Prostate gland (tissue), 2 donors: ENCODE measurements at regions not wholly inside any gene's neighbourhood (a gene's known extent, or its start where the extent isn't known, plus 50 kb on each side); places are given as distances from the start of the nearest gene placed in this dataset.

Source experiments
- DNase-seq: peaks from one replicate; pipeline ENCODE4 v3.0.0-alpha.2; 2019; ENCODE audit warnings: low spot score
- H3K27ac ChIP-seq, 2 donors: fragments of 200-600 bp; sonication (generic); 2 replicates each; pipeline ENCODE4 v1.5.1; 2017 to 2019
- H3K27me3 ChIP-seq: fragments of 200-600 bp; sonication (generic); replicated peaks from 2 replicates; pipeline ENCODE4 v1.5.1; 2019; ENCODE audit not compliant: insufficient read depth
- H3K36me3 ChIP-seq, 2 donors: fragments of 200-600 bp; sonication (generic); 1 replicate in 1 of 2; 2 replicates in 1 of 2; pipeline versions ENCODE4 v1.5.1 to v1.8.1; 2017 to 2019
- H3K4me1 ChIP-seq: fragments of 200-600 bp; sonication (generic); replicated peaks from 2 replicates; pipeline ENCODE4 v1.5.1; 2019
- H3K4me3 ChIP-seq, 2 donors: fragments of 200-600 bp; sonication (generic); 2 replicates each; pipeline ENCODE4 v1.5.1; 2017 to 2019
- H3K9me3 ChIP-seq: fragments of 200-600 bp; sonication (generic); 2 replicates; pipeline ENCODE4 v1.5.1; 2017
- CTCF ChIP-seq, 4 experiments: fragments of 200-600 bp in 2 of 4; fragments of 450-650 bp in 2 of 4; sonication (generic) in 2 of 4; IDR thresholded peaks; 1 replicate in 3 of 4; 2 replicates in 1 of 4; pipeline ENCODE4 v1.5.1; 2016 to 2019; ENCODE audit warnings: antibody characterized with exemption in 4 of 4, mild to moderate bottlenecking in 2 of 4, moderate library complexity in 2 of 4
- POLR2A ChIP-seq: fragments of 450-650 bp; IDR thresholded peaks from one replicate; pipeline ENCODE4 v1.6.1; 2016; ENCODE audit warnings: antibody characterized with exemption, mild to moderate bottlenecking
- POLR2AphosphoS5 ChIP-seq: sonication (generic); formaldehyde crosslinking; IDR thresholded peaks from one replicate; pipeline ENCODE4 v1.6.1; 2017; ENCODE audit warnings: antibody characterized with exemption
- WGBS: methylation state at CpG from one replicate; pipeline ENCODE4 v1.1.5; 2018; 5-methylcytosine and 5-hydroxymethylcytosine counted together
- intact Hi-C: fragments of 100-400 bp; cut with DNase I; formaldehyde crosslinking; loops from one replicate; pipeline ENCODE4 v1.14.2; 2022

- Histone ChIP-seq H3K27me3 (no peaks in the 10 kb centered on the region), H3K9me3 (no peaks in the 10 kb centered on the region), H3K27ac (no peak overlapping the region), H3K36me3 (no peaks in the 10 kb centered on the region), H3K4me1 (no peaks in the 10 kb centered on the region), H3K4me3 (no peak overlapping the region)
- intact Hi-C loops, result no loop called here
- no peak for DNase-seq
- 79% methylated on average over 6 of the region's 6 CpGs for WGBS
- no peak for TF ChIP-seq CTCF (IDR thresholded peaks at IDR 0.05)
- no peak for TF ChIP-seq POLR2A
- TF ChIP-seq POLR2AphosphoS5, result no peak
Observed at GRCh38 chr2:194621945-194622344, 1035.1 kb upstream of the SLC39A10 start.

- Histone ChIP-seq H3K9me3 (no peaks in the 10 kb centered on the region), H3K4me1 (no peaks in the 10 kb centered on the region), H3K27ac (no peak overlapping the region), H3K4me3 (no peak overlapping the region), H3K36me3 (no peaks in the 10 kb centered on the region), H3K27me3 (no peaks in the 10 kb centered on the region)
- TF ChIP-seq POLR2A (no peak), POLR2AphosphoS5 (no peak), CTCF (IDR thresholded peaks at IDR 0.05) (no peak)
- DNase-seq, result no peak
- intact Hi-C loops, result no loop called here
Observed at GRCh38 chr2:194619366-194619765, 1037.7 kb upstream of the SLC39A10 start.

GRCh38 chr2:194618432-194618831 is 1038.6 kb upstream of the SLC39A10 start:
- Histone ChIP-seq H3K27me3 (no peaks in the 10 kb centered on the region), H3K4me3 (no peak overlapping the region), H3K36me3 (no peaks in the 10 kb centered on the region), H3K9me3 (no peaks in the 10 kb centered on the region), H3K27ac (no peak overlapping the region), H3K4me1 (no peaks in the 10 kb centered on the region)
- DNase-seq, result no peak
- intact Hi-C loops, result no loop called here
- TF ChIP-seq CTCF (IDR thresholded peaks at IDR 0.05), result no peak
- TF ChIP-seq POLR2AphosphoS5, result no peak
- no peak for TF ChIP-seq POLR2A

- Histone ChIP-seq H3K4me3 (no peak overlapping the region), H3K27me3 (no peaks in the 10 kb centered on the region), H3K27ac (no peak overlapping the region), H3K9me3 (no peaks in the 10 kb centered on the region), H3K4me1 (no peaks in the 10 kb centered on the region), H3K36me3 (no peaks in the 10 kb centered on the region)
- DNase-seq, result no peak
- WGBS, result 65% methylated on average over 1 of the region's 1 CpG
- TF ChIP-seq POLR2A, result no peak
- no peak for TF ChIP-seq POLR2AphosphoS5
- TF ChIP-seq CTCF (IDR thresholded peaks at IDR 0.05), result no peak
- intact Hi-C loops, result no loop called here
Observed at GRCh38 chr2:194616334-194616733, 1040.7 kb upstream of the SLC39A10 start.

- no peaks in the 10 kb centered on the region for H3K27me3 ChIP-seq
- H3K36me3 ChIP-seq, result no peaks in the 10 kb centered on the region
- no peaks in the 10 kb centered on the region for H3K4me1 ChIP-seq
- DNase-seq, result no peak
- intact Hi-C loops, result no loop called here
- TF ChIP-seq POLR2AphosphoS5, result no peak
- TF ChIP-seq POLR2A, result no peak
- TF ChIP-seq CTCF (IDR thresholded peaks at IDR 0.05), result no peak
- H3K9me3 ChIP-seq, result no peaks in the 10 kb centered on the region
- H3K4me3 ChIP-seq, result no peak overlapping the region
- H3K27ac ChIP-seq, result no peak overlapping the region
Observed at GRCh38 chr2:194610297-194610696, 1046.7 kb upstream of the SLC39A10 start.
